ENCODE measurements at regions not wholly inside any gene's neighbourhood (a gene's known extent, or its start where the extent isn't known, plus 50 kb on each side); places are given as distances from the start of the nearest gene placed in this dataset.
"Not testable (repeated sequence)": the region's sequence is repeated elsewhere in the genome, so short reads cannot be mapped to it uniquely, and the experiment has no call there.

DNA sequence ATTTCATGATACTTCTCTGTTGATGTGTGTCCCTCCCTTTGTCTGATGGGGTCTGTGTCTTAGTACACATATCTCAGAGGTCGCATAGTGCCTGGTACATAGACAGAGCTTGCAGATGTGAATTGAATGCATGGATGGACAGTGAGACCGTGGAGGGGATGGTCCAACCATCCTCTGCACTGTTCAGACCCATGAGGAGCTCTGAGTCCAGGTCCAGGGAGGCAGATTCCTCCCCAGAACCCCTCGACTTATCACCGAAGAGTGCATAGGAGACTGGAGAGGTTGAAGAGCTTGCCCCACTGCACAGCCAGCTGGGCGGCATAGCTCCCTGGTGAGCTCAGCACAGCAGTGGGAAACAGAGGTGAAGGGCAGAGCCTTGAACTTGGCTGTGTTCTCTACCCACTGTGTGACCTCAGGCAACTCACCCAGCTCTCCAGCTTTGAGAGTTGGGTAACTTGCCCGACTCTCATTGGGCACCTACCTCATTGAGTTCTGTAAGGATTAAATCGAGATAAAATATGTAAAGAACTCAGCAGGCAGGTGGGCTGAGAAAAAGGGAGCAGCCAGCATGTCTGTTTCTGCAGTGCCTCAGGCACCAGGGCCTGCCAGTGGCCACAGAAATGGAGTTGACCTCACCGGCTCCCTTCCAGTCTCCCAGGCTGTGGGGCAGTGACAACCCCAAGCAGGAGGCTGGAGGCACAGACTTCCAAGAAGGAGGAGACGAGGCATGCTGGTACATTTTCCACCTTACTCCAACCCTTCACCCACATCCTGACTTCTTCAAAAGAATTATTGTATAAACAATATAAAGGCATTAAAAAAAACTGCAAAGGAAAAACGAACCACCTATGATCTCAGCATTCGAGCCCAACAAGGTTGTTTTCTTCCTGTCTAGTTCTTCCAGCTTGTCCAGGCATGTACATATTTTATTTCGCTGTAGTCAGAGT, 54.1 kb upstream of the TFRC start:
- ATAC-seq (replicated peaks; ENCODE audit: extremely low read depth, poor library complexity, severe bottlenecking) (no peak), DNase-seq (ENCODE audit: low spot score in 2 of 2) (no peak)
- H3K36me3 Mint-ChIP-seq (ENCODE audit: insufficient read depth) = no peaks in the 10 kb centered on the region
- no peaks in the 10 kb centered on the region for H3K4me1 Mint-ChIP-seq
- peak overlapping the region; percentile 25 for H3K27ac Mint-ChIP-seq (ENCODE audit: low read depth)
- no peaks in the 10 kb centered on the region for H3K27me3 Mint-ChIP-seq
- H3K4me3 Mint-ChIP-seq = no peak overlapping the region
- no peaks in the 10 kb centered on the region for H3K9me3 Mint-ChIP-seq

DNA sequence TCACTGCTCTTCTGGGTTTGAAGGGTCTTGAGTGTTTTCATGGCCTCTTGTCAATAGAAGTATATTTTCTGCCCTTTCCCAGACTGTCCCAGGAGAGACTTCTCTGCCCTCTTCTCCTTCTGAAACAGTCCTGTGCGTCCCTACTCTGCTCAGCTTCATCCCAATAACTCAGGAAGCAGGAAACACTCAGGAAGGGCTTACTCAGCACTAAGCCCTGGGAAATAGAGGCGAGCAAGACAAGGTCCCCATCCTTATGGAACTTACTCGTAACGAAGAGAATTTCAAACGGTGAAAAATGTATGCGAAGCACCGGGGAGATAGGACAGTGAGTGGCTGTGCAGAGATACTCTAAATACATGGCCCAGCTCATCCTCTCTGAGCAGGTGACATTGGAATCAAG, 52.8 kb upstream of the TFRC start:
- no peaks in the 10 kb centered on the region for H3K4me1 Mint-ChIP-seq
- H3K9me3 Mint-ChIP-seq = no peaks in the 10 kb centered on the region
- H3K27me3 Mint-ChIP-seq = no peaks in the 10 kb centered on the region
- H3K4me3 Mint-ChIP-seq = no peak overlapping the region
- DNase-seq (ENCODE audit: low spot score in 2 of 2) = no peak
- no peaks in the 10 kb centered on the region for H3K36me3 Mint-ChIP-seq (ENCODE audit: insufficient read depth)
- ATAC-seq (replicated peaks; ENCODE audit: extremely low read depth, poor library complexity, severe bottlenecking) = no peak
- no peak overlapping the region for H3K27ac Mint-ChIP-seq (ENCODE audit: low read depth)

GRCh38 chr3:196133869-196134268, 52.0 kb upstream of the TFRC start:
- H3K4me1 Mint-ChIP-seq; H3K9me3 Mint-ChIP-seq; H3K27me3 Mint-ChIP-seq; H3K27ac Mint-ChIP-seq (ENCODE audit: low read depth); H3K4me3 Mint-ChIP-seq; H3K36me3 Mint-ChIP-seq (ENCODE audit: insufficient read depth); ATAC-seq (replicated peaks; ENCODE audit: extremely low read depth, poor library complexity, severe bottlenecking); DNase-seq (ENCODE audit: low spot score in 2 of 2): not testable (repeated sequence)

- H3K4me1 Mint-ChIP-seq = peaks cover 22% of the 10 kb centered on the region
- H3K9me3 Mint-ChIP-seq = no peaks in the 10 kb centered on the region
- H3K4me3 Mint-ChIP-seq = no peak overlapping the region
- no peak overlapping the region for H3K27ac Mint-ChIP-seq (ENCODE audit: low read depth)
- no peaks in the 10 kb centered on the region for H3K27me3 Mint-ChIP-seq
- H3K36me3 Mint-ChIP-seq (ENCODE audit: insufficient read depth) = peaks cover 2% of the 10 kb centered on the region
- DNase-seq (ENCODE audit: low spot score in 2 of 2) (no peak), ATAC-seq (replicated peaks; ENCODE audit: extremely low read depth, poor library complexity, severe bottlenecking) (no peak)
These were observed 50.0 kb upstream of the TFRC start for GRCh38 chr3:196131921-196132320.
